ENCODE measurements at regions not wholly inside any gene's neighbourhood (a gene's known extent, or its start where the extent isn't known, plus 50 kb on each side); places are given as distances from the start of the nearest gene placed in this dataset.
"Not testable (repeated sequence)": the region's sequence is repeated elsewhere in the genome, so short reads cannot be mapped to it uniquely, and the experiment has no call there.

DNA sequence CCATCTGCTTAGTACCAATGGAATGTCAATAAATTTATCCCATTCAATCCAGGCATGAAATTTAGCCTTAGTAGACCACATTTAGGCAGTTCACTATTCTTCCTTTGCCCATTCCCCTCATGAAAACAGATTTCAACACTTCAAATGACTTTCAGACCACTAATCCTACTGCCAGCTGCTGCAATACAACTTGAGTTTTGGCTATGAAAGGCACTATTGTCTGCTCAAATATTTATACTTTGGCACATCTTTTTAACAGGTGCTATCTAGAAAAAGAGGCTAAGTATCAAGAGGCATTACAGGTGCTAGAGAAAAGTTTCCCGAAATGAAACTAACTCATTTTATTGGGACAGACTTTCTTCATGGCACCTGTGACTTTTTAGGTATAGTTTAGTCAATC, 499.8 kb downstream of the C12orf50 start:
- DNase-seq: no peak

DNA sequence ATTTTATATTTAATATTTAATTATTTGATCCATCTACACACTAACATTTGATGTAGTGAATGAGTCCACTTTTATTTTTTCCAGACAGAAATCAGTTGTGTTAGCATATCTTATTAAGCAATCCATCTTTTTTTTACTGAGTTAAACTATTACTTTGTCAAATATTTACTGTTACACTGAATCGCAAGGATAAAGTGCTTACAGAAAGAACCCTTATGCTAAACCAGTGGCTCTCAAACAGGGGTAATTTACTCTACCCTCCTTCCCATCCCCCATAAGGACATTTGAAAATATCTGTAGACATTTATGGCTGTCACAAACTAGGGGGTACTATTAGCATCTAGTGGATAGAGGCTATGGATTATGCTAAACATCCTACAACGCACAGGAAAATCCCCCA, 508.2 kb downstream of the C12orf50 start:
- DNase-seq: no peak

DNA sequence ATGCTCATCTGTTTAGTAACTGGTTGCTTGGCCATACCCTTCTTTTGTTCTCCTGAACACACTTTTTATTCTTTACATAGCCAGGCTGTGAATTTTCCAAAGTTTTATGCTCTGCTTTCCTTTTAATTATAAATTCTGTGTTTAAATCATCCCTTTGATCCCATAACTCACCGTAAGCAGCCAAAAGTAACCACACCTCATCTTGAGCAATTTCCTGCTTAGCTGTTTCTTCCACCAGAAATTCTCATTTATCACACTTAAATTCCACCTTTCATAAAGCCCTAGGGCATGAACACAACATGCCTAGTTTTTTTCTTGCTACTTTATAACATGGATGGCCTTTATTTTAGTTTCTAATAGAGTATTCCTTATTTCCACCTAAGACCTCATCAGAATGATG, 510.7 kb downstream of the C12orf50 start:
- no peak for DNase-seq

DNA sequence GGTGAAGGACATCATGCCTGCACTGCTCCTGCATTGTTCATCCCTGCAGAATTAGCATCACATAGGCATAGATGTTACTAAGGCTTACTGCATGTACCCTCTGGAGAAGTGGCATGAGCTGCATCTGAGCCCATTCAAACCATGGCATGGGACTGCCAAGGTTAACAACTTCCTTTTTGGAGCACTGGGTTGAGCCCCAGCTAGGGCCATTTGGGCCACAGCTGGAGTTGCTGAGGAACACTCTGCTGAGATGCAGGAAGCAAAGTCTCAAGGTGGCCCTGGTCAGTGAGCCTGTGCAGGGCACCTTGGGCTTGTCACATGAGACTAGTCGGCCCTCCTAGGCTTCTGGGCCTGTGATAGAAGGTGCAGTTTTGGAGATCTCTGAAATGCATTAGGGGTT, 511.2 kb downstream of the C12orf50 start:
- no peak for DNase-seq

DNA sequence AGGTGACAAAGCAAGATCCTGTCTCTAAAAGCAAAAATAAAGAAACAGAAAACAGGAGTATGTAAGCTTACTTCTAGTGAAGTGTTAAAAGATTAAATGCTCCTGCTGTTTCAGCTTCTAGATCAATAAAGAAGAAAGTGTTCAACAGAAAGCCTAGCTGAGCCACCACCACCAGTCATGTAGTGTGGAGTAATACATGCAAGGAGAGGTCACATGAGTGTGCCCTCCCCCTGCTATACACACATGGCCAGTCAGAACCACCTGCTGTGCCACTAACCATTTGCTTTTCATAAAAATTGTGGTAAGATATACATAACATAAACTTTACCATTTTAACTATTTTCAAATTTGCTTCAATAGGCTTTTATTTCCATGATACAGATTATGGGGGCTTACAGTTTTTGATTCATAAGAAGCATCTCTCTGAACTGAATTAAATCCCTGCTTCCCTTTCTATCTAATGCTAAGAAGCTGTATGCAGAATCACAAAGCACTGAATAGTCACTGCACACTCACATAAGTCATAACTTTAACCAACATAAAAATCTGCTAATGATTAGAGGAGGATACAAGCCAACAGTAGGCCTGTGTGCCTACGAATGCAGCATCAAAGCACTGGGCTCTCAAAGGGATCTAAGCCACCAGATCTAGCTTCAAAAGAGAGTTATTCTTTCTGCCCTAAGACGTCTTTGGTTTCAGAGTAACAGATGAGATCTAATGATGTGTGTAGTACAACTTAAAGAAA, 515.5 kb downstream of the C12orf50 start:
- DNase-seq: no peak

GRCh38 chr12:87511371-87511770, 517.8 kb downstream of the C12orf50 start:
- DNase-seq: no peak

DNA sequence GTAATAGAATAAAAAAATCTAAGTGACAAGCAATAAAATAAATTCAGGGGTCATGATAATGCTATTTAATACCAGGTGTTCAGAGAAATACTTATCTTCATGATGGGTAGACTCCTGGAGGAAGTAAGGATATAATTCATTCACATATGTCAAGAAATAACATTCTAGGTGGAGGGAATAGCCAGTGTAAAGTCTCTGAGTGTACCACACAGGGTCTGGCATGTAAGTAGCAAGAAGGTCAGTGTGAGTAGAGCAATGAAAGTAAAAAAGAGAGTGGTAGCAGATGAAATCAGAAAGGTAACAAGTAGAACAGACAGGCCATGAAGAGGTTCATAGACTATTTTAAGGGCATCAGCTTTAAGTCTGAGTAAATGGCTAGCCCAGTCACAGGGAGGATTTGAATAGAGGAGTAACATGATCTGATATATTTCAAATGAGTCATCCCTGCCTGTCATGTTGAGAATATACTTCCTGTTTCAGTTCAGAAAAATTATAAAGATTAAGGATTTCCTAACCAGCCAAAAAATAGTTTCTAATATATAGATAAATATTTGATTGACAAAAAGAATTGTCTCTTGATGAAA, 519.9 kb downstream of the C12orf50 start:
- no peak for DNase-seq

- DNase-seq: no peak
These were observed 537.6 kb downstream of the C12orf50 start for GRCh38 chr12:87491598-87491997.

GRCh38 chr12:87491089-87491488, 538.1 kb downstream of the C12orf50 start:
- DNase-seq: no peak

DNA sequence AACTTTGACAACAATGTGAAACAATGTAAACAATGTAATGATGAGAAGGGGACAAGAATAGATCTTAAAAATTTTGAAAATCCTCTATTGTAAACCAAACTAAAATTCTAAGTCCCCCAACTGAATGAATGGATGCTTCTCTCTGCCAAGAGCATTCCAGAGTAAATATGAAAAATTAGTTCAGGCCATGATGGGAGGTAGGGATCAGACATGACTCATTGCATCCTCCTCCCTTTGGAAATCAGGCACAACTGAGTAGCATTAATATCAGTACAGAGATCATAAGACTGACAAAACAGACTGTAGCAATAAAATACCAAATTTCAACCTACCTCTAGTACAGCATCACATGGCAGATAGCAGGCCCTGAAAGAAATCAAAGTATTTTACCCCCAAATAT, 559.9 kb downstream of the C12orf50 start:
- DNase-seq: no peak

DNA sequence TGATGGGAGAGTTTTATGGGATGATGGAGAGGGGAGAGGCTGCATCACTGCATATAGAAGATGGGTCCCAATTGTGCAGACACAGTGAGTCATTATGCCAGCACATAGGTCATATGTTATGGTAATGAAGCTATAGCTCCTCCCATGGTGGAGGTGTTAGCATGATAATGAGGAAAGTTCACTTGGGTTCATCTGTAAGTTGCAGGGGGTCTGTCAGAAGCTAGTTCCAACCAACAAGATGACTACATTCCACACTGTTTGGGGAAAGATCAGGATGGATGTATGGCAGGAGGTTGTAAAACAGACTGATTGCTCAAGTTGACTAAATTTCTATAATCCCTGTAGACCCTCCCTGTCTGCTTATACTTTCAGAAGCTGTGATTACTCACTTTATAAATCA, 561.3 kb downstream of the C12orf50 start:
- DNase-seq: no peak

DNA sequence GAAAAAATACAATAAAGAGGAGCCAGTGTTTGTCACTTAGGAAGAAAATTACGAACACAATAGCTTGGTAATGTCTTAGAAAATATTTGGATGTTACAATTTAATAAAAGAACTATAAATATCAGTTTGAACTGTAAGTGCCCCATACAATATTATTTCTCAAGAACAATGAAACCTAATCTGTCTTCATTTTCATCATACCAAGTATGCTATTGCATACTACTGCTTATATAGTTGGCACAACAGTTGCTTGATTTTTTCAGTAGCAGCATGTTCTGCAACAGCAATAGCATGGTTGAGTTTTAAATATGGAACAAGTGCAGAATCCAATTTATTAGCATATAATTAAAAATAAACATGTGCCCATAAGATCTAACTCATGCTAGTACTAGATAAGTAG, 564.6 kb downstream of the C12orf50 start:
- no peak for DNase-seq

DNA sequence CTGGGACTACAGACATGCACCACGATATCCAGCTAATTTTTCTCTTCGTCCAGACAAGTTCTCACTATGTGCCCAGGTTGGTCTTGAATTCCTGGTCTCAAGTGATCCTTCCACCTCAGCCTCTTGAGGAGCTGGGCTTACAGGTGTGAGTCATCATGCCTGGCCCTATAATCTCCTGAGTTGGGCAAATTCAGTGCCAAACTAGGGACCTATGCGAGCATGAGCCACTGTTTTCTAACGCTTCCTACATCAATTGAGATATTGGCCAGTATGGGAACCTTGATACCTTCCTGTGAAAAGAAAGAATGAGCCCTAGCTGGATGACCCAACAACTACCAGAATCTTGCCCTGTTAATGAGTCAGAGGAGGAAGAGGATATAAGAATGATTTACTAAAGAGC, 585.2 kb downstream of the C12orf50 start:
- DNase-seq: no peak

GRCh38 chr12:87441511-87441910, 587.7 kb downstream of the C12orf50 start:
- no peak for DNase-seq

DNA sequence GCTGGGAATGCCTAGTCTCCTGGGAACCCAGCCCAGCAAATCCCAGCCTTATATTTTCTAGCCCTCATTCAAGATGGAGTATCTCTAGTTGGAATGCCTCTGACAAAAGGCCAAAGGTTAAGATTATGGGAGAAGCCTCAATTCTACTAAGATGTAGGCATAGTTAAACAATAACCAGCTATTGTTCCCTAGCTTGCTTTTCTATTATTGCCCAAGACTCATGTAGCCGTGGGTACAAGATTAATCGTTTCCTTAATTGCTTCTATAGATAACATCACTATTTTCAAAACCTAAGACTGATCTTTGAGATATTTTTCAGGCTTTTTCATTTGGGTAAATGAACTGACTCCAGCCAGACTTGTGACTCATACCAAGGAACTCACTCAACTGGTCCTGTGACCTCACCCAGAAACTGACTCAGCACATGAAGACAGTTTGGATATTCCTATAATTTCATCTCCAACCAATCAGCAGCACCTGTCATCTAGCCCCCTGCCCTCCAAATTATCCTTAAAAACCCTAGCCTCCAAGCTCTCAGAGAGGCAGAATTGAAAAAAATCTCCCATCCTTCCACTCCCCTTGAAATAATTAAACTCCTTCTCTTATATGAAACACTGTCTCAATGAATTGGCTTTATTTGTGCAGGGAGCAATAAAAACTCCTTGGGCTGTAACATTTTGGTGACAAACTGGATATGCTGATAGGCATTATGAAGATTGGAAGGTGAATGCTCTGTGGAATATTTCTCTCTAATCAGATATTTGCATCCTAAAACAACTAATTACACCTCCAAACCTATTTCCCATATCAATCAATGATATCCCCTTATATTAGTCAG, 589.0 kb downstream of the C12orf50 start:
- DNase-seq: peak; percentile 8

DNA sequence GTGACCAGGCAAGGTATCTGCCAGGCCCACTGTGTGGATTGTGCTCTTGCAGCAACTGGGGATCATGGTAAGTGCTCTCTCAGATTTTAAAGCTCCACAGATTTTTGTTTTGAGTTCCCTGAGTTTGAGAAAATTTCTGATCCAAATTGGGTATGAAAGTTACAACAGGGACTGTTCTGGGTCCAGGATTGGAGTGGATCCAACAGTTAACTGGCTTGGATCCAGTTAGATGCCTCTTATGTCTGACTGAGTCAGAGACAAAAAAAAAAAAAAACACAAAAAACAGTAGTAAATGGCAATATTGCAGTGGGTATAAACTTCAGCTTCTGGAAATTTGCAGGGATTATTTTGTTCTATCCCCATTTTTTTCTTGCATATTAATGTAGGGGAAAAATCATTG, 598.8 kb downstream of the C12orf50 start:
- DNase-seq: no peak

DNA sequence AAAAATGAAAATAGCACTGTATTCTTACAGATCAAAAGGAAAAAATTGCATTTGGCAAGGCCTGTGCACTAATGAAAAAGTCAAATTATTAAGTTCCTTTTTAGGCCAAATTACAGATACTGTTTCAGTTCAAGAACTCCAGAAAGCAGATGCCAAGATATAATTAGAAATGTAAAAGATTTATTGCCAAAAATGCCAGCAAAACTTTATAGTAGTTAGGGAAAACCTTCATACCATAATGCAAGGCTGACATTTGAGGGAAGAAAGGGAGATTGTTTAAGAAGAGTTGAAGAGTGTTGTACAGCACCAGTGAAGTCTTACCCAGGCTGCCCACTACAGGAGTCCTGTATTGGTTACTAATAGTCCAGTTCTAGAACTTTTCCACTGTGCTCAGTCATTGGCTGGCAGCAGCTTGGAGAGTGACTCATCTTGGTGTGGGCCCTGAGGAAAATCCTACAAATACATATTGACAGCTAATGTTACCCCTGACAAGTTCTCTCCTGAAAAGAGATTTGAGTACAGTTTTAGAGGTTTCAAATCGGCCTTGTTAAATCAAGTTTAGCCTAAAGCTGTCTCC, 600.4 kb downstream of the C12orf50 start:
- no peak for DNase-seq

- no peak for DNase-seq
These were observed 601.4 kb downstream of the C12orf50 start for GRCh38 chr12:87427770-87428169.

DNA sequence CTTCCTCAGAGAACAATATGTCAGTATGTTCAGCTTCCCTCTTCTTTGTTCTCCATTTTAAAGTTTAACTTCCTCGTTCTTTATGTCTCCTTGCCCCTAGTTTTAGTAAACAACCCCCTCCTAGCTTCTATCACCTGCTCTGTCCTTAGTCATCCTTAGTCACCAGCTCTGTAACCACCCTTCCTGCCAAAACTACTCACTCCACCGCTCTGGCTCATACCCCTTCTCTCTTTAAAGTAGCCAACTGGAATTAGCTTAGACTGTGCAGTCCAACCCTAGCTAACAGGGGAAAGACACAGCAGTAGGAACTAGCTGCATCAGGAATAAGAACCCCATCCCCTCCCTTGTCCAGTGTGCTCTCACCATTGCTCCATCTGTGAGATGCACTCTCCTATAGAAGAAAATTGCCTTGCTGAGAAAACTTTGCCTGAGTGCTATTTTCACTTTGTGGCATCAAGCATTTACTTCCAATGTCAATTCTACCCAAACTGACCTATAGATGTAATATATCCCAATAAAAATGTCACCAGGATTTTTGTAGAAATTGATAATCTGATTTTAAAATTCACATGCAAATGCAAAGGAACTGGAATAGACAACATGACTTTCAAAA, 603.2 kb downstream of the C12orf50 start:
- no peak for DNase-seq

- not testable (repeated sequence) for DNase-seq
These were observed 608.0 kb downstream of the C12orf50 start for GRCh38 chr12:87421233-87421632.

- DNase-seq: no peak
These were observed 615.4 kb downstream of the C12orf50 start for GRCh38 chr12:87413784-87414183.

DNA sequence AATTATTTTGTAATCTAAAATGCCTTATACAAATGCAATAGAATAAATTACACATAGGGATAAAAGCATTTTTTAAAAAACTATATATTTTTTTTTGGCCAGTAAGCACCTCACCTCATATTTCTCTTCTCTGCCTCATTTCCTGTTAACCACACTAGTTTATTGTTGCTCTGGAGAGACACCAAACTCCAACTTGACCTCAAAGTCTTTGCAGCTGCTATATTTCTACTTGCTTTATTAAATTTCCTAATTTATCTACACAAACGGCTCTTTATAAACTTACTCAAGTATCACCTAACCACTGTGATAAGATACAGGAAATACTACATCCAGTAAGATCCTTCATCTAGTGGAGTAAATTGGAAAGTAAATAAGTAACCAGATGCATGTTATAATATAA, 622.3 kb downstream of the C12orf50 start:
- DNase-seq: no peak

- no peak for DNase-seq
These were observed 623.3 kb downstream of the C12orf50 start for GRCh38 chr12:87405918-87406317.
